ENCODE measurements at regions not wholly inside any gene's neighbourhood (a gene's known extent, or its start where the extent isn't known, plus 50 kb on each side); places are given as distances from the start of the nearest gene placed in this dataset.
"Not testable (repeated sequence)": the region's sequence is repeated elsewhere in the genome, so short reads cannot be mapped to it uniquely, and the experiment has no call there.

DNA sequence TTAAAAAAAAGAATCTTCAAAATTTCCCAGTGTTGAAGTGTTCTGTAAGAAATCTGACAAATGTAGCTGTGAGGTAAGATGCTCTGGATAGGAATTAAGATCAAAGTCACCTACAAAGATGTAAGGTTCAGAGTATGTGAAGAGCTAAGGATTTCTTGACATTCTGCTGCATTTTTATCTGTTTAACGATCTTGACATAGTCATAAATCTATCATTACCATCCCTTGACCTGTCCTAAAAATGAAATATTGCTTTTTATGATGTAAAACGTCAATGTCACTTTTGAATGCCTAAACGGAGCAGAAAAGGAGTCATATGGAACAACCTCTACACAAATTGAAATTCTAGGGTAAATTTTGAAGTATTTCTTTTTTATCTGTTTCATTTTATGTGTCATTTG lies 939.3 kb downstream of the CDH18 start:
- Histone ChIP-seq H3K4me3 (ENCODE audit: low read depth, low read length) (no peak overlapping the region), H3K36me3 (ENCODE audit: control insufficient read depth, insufficient read depth, low read length) (no peaks in the 10 kb centered on the region), H3K27me3 (ENCODE audit: control insufficient read depth, insufficient read depth, low read length) (no peaks in the 10 kb centered on the region), H3K27ac (ENCODE audit: low read depth, low read length) (no peak overlapping the region), H3K4me1 (ENCODE audit: control insufficient read depth, insufficient read depth, low read length) (peaks cover 15% of the 10 kb centered on the region), H3K9ac (ENCODE audit: low read depth, low read length) (no peak overlapping the region), H3K9me3 (ENCODE audit: control insufficient read depth, insufficient read depth, low read length) (no peaks in the 10 kb centered on the region)

DNA sequence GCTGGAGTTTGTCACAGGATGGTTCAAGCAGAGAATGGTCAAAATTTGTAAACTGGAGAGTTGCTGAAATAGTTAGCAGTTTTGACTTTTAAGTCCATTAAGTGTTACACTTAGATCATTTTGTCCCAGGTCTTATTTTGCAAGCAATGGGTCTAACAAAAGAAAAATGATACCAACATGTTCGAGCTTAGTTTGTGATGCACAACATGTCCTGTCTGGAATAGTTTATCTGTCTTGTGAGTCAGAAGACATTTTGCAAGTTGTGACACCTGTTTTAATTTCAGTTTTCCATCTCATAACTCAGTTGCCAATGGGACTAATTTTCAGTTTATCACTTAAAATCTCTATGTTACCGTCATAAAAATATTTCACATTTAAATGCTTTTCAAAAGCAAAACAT lies 929.8 kb downstream of the CDH18 start:
- H3K9ac ChIP-seq (ENCODE audit: low read depth, low read length), result no peak overlapping the region
- H3K27me3 ChIP-seq (ENCODE audit: control insufficient read depth, insufficient read depth, low read length), result no peaks in the 10 kb centered on the region
- no peaks in the 10 kb centered on the region for H3K4me1 ChIP-seq (ENCODE audit: control insufficient read depth, insufficient read depth, low read length)
- H3K4me3 ChIP-seq (ENCODE audit: low read depth, low read length), result no peak overlapping the region
- no peaks in the 10 kb centered on the region for H3K36me3 ChIP-seq (ENCODE audit: control insufficient read depth, insufficient read depth, low read length)
- H3K9me3 ChIP-seq (ENCODE audit: control insufficient read depth, insufficient read depth, low read length), result no peaks in the 10 kb centered on the region
- H3K27ac ChIP-seq (ENCODE audit: low read depth, low read length), result no peak overlapping the region

DNA sequence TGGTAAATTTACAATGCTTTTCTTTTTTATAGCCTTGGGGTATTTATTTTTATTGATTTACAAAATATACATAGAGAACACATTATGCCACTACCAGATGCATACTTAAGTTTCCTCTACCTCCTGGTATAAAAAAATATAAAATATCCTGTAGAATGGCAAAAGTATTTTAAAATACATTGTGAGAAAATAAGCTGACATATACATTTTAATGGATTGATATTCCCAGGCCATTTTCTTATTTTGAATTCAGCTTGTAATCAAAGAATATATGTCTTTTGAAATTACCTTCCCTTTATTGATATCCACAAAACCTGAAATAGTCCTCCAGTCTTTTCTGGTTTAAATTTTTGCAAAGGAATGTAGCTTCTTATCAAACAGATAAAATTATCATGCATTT lies 923.9 kb downstream of the CDH18 start:
- H3K4me1 ChIP-seq (ENCODE audit: control insufficient read depth, insufficient read depth, low read length), result peaks cover 3% of the 10 kb centered on the region; the same call in 1 of the 2 replicates
- H3K9ac ChIP-seq (ENCODE audit: low read depth, low read length), result no peak overlapping the region
- H3K36me3 ChIP-seq (ENCODE audit: control insufficient read depth, insufficient read depth, low read length), result no peaks in the 10 kb centered on the region
- no peaks in the 10 kb centered on the region for H3K27me3 ChIP-seq (ENCODE audit: control insufficient read depth, insufficient read depth, low read length)
- H3K27ac ChIP-seq (ENCODE audit: low read depth, low read length), result no peak overlapping the region
- no peak overlapping the region for H3K4me3 ChIP-seq (ENCODE audit: low read depth, low read length)
- H3K9me3 ChIP-seq (ENCODE audit: control insufficient read depth, insufficient read depth, low read length), result no peaks in the 10 kb centered on the region

DNA sequence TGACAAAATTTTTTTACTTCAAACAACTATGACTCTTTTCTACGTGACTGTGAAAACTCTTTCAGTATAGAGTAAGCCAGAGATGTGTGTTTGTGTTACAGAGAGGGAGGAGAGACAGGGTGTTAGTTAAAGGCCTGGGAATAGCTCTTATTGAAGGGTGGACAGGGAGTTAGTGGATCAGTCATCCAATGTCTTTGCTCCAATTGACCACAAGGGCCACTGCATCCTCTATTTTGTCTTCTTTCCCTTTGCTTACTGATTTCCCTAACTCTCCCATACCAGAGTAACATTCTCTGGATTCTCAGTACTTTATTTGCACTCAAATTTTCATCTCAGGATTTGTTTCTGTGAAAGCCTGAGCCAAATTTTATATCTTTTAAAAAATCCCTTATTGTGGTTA lies 920.3 kb downstream of the CDH18 start:
- no peaks in the 10 kb centered on the region for H3K9me3 ChIP-seq (ENCODE audit: control insufficient read depth, insufficient read depth, low read length)
- no peaks in the 10 kb centered on the region for H3K27me3 ChIP-seq (ENCODE audit: control insufficient read depth, insufficient read depth, low read length)
- H3K36me3 ChIP-seq (ENCODE audit: control insufficient read depth, insufficient read depth, low read length), result no peaks in the 10 kb centered on the region
- no peak overlapping the region for H3K4me3 ChIP-seq (ENCODE audit: low read depth, low read length)
- no peak overlapping the region for H3K9ac ChIP-seq (ENCODE audit: low read depth, low read length)
- H3K4me1 ChIP-seq (ENCODE audit: control insufficient read depth, insufficient read depth, low read length), result peaks cover 6% of the 10 kb centered on the region; the same call in 1 of the 2 replicates
- H3K27ac ChIP-seq (ENCODE audit: low read depth, low read length), result no peak overlapping the region

DNA sequence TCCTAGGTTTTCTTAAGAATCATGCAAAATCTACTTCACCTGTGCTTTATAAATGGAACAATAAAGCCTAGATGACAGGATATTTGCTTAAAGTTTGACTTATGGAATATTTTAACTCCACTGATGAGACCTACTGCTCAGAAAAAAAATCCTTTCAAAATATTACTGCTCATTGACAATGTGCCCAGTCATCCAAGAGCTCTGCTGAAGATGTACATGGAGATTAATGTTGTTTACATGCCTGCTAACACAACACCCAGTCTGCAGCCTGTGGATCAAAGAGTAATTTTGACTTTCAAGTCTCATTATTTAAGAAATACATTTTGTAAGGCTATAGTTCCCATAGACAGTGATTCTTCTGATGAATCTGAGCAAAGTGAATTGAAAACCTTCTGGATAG lies 889.6 kb downstream of the CDH18 start:
- no peaks in the 10 kb centered on the region for H3K27me3 ChIP-seq (ENCODE audit: control insufficient read depth, insufficient read depth, low read length)
- no peak overlapping the region for H3K9ac ChIP-seq (ENCODE audit: low read depth, low read length)
- no peak overlapping the region for H3K27ac ChIP-seq (ENCODE audit: low read depth, low read length)
- no peak overlapping the region for H3K4me3 ChIP-seq (ENCODE audit: low read depth, low read length)
- no peaks in the 10 kb centered on the region for H3K9me3 ChIP-seq (ENCODE audit: control insufficient read depth, insufficient read depth, low read length)
- no peaks in the 10 kb centered on the region for H3K4me1 ChIP-seq (ENCODE audit: control insufficient read depth, insufficient read depth, low read length)
- H3K36me3 ChIP-seq (ENCODE audit: control insufficient read depth, insufficient read depth, low read length), result no peaks in the 10 kb centered on the region

DNA sequence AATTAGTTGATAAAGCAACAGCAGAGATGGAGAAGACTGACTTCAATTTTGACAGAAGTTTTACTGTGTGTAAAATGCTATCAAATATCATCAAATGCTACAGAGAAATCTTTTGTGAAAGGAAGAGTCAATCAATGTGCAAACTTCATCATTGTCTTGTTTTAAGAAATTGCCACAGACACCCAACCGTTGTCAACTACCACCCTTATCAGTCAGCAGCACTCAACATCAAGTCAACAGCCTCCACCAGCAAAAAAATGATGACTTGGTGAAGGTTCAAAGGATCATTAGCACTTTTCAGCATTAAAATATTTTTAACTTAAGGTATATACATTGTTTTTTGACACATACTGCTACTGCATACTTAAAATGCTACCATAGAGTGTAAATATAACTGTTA lies 888.8 kb downstream of the CDH18 start:
- Histone ChIP-seq H3K9me3 (ENCODE audit: control insufficient read depth, insufficient read depth, low read length) (no peaks in the 10 kb centered on the region), H3K27ac (ENCODE audit: low read depth, low read length) (no peak overlapping the region), H3K9ac (ENCODE audit: low read depth, low read length) (no peak overlapping the region), H3K4me3 (ENCODE audit: low read depth, low read length) (no peak overlapping the region), H3K4me1 (ENCODE audit: control insufficient read depth, insufficient read depth, low read length) (no peaks in the 10 kb centered on the region), H3K36me3 (ENCODE audit: control insufficient read depth, insufficient read depth, low read length) (no peaks in the 10 kb centered on the region), H3K27me3 (ENCODE audit: control insufficient read depth, insufficient read depth, low read length) (no peaks in the 10 kb centered on the region)

DNA sequence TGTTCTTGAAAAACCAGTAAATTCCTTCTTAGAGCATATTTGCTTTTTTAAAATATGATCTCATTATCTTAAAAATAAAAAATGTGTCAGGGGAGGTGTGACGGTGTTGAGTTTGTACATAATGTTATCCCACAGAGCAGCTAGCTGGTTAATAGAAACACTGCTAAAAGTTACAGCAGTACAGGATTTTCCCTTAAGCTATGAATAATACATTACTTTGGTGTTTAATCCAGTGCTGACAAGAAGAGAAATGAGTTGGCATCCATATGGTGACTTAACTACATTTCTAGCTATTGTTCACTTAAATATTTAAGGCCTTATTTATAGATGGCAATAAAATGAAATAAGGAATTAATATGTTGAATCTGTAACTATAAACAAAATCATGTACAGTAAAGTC lies 883.1 kb downstream of the CDH18 start:
- Histone ChIP-seq H3K9me3 (ENCODE audit: control insufficient read depth, insufficient read depth, low read length) (no peaks in the 10 kb centered on the region), H3K27ac (ENCODE audit: low read depth, low read length) (no peak overlapping the region), H3K4me3 (ENCODE audit: low read depth, low read length) (no peak overlapping the region), H3K9ac (ENCODE audit: low read depth, low read length) (no peak overlapping the region), H3K4me1 (ENCODE audit: control insufficient read depth, insufficient read depth, low read length) (no peaks in the 10 kb centered on the region), H3K27me3 (ENCODE audit: control insufficient read depth, insufficient read depth, low read length) (no peaks in the 10 kb centered on the region), H3K36me3 (ENCODE audit: control insufficient read depth, insufficient read depth, low read length) (no peaks in the 10 kb centered on the region)

DNA sequence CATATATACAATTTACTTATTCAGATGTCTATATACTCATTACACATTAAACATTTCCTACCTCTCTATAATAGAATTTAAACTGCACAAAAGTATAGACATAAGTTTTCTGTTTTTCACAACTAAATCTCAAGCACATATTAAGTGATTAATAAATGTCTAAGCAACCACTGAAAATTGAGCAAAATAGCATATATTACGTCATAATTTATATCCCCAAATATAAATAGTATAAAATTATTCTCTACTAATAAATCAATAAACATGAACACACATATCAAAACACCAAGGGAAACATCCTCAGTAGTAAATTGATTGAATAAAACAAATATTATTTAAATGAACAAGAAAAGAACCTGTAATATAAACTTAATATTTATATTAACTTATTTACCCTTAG lies 865.1 kb downstream of the CDH18 start:
- Histone ChIP-seq H3K27me3 (ENCODE audit: control insufficient read depth, insufficient read depth, low read length) (no peaks in the 10 kb centered on the region), H3K4me3 (ENCODE audit: low read depth, low read length) (no peak overlapping the region), H3K36me3 (ENCODE audit: control insufficient read depth, insufficient read depth, low read length) (no peaks in the 10 kb centered on the region), H3K9ac (ENCODE audit: low read depth, low read length) (no peak overlapping the region), H3K27ac (ENCODE audit: low read depth, low read length) (no peak overlapping the region), H3K4me1 (ENCODE audit: control insufficient read depth, insufficient read depth, low read length) (no peaks in the 10 kb centered on the region), H3K9me3 (ENCODE audit: control insufficient read depth, insufficient read depth, low read length) (no peaks in the 10 kb centered on the region; the same call in 1 of the 2 replicates)

DNA sequence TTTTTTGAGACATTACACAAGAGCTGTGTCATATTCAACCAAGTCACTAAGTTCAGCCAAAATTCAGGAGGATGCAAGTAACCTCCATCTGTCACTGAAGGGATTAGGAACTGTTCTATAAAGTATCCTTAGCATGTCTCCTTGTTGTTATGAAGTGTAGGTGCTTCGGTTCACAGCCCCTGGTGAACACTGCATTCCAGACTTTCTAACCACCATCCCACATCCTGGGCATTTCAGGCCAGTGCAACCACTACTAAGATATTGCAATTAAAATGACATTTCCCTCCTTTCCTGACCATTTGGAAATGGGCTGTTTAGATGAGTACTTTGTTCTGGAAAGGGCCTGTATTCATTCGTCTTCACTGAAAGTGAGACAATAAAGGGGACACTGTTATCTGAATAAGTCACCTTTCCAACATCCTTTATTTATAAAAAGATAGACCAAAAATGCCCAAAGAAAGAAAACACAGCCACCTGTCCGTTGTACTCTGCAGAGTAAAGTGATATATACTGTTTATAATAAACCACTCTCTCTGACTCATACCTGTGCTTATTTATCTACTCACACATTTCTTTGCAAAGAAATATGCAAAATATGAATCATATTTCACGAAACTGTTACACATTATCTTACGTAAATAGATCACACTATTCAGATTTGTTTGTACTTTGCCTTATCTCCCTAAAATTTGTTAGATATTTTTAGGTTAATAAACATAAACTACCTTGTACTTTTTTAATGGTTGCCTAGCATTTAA lies 861.9 kb downstream of the CDH18 start:
- no peak overlapping the region for H3K9ac ChIP-seq (ENCODE audit: low read depth, low read length)
- no peaks in the 10 kb centered on the region for H3K27me3 ChIP-seq (ENCODE audit: control insufficient read depth, insufficient read depth, low read length)
- H3K4me1 ChIP-seq (ENCODE audit: control insufficient read depth, insufficient read depth, low read length), result no peaks in the 10 kb centered on the region
- no peak overlapping the region for H3K27ac ChIP-seq (ENCODE audit: low read depth, low read length)
- no peak overlapping the region for H3K4me3 ChIP-seq (ENCODE audit: low read depth, low read length)
- no peaks in the 10 kb centered on the region for H3K36me3 ChIP-seq (ENCODE audit: control insufficient read depth, insufficient read depth, low read length)
- no peaks in the 10 kb centered on the region for H3K9me3 ChIP-seq (ENCODE audit: control insufficient read depth, insufficient read depth, low read length)

DNA sequence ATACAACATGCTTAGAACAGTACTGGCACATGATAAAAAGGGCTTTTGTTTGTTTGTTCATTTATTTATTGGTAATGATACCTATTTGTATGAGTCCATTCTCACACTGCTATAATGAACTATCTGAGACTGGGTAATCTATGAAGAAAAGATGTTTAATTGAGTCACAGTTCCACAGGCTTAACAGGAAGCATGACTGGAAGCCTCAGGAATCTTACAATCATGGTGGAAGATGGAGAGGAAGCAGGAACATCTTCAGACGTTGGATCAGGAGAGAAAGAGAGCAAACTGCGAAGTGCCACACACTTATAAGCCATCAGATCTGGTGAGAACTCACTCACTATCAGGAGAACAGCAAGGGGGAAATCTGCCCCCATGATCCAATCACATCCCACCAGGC lies 847.7 kb downstream of the CDH18 start:
- H3K27me3 ChIP-seq (ENCODE audit: control insufficient read depth, insufficient read depth, low read length), result no peaks in the 10 kb centered on the region
- no peak overlapping the region for H3K9ac ChIP-seq (ENCODE audit: low read depth, low read length)
- no peaks in the 10 kb centered on the region for H3K36me3 ChIP-seq (ENCODE audit: control insufficient read depth, insufficient read depth, low read length)
- H3K4me3 ChIP-seq (ENCODE audit: low read depth, low read length), result no peak overlapping the region
- no peak overlapping the region for H3K27ac ChIP-seq (ENCODE audit: low read depth, low read length)
- no peaks in the 10 kb centered on the region for H3K9me3 ChIP-seq (ENCODE audit: control insufficient read depth, insufficient read depth, low read length)
- no peaks in the 10 kb centered on the region for H3K4me1 ChIP-seq (ENCODE audit: control insufficient read depth, insufficient read depth, low read length)

DNA sequence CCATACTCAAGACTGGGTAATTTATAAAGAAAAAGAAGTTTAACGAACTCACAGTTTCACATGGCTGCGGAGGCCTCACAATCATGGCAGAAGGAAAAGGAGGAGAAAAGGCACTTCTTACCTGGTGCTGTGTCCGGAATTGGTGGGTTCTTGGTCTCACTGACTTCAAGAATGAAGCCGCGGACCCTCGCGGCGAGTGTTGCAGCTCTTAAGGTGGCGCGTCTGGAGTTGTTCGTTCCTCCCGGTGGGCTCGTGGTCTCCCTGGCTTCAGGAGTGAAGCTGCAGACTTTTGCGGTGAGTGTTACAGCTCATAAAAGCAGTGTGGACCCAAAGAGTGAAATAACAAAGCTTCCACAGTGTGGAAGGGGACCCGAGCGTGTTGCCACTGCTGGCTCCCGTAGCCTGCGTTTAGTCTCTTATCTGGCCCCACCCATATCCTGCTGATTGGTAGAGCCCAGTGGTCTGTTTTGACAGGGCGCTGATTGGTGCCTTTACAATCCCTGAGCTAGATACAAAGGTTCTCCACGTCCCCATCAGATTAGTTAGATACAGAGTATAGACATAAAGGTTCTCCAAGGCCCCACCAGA lies 846.0 kb downstream of the CDH18 start:
- not testable (repeated sequence) for H3K4me3 ChIP-seq (ENCODE audit: low read depth, low read length); H3K27me3 ChIP-seq (ENCODE audit: control insufficient read depth, insufficient read depth, low read length); H3K9ac ChIP-seq (ENCODE audit: low read depth, low read length); H3K27ac ChIP-seq (ENCODE audit: low read depth, low read length); H3K4me1 ChIP-seq (ENCODE audit: control insufficient read depth, insufficient read depth, low read length); H3K36me3 ChIP-seq (ENCODE audit: control insufficient read depth, insufficient read depth, low read length); H3K9me3 ChIP-seq (ENCODE audit: control insufficient read depth, insufficient read depth, low read length)
